ENCODE measurements at regions not wholly inside any gene's neighbourhood (a gene's known extent, or its start where the extent isn't known, plus 50 kb on each side); places are given as distances from the start of the nearest gene placed in this dataset.
"Not testable (repeated sequence)": the region's sequence is repeated elsewhere in the genome, so short reads cannot be mapped to it uniquely, and the experiment has no call there.

- not testable (repeated sequence) for H3K4me1 ChIP-seq (ENCODE audit: control insufficient read depth, insufficient read depth, low read length); H3K27ac ChIP-seq (ENCODE audit: low read depth, low read length); H3K27me3 ChIP-seq (ENCODE audit: control insufficient read depth, insufficient read depth, low read length); H3K4me3 ChIP-seq (ENCODE audit: low read depth, low read length); H3K9ac ChIP-seq (ENCODE audit: low read length); H3K36me3 ChIP-seq (ENCODE audit: control insufficient read depth, insufficient read depth, low read length)
- peaks cover 17% of the 10 kb centered on the region for H3K9me3 ChIP-seq (ENCODE audit: control insufficient read depth, insufficient read depth, low read depth, low read length)
Observed at GRCh38 chr12:74281401-74282180, 256.0 kb upstream of the ATXN7L3B start.

GRCh38 chr12:74283646-74284045, 254.0 kb upstream of the ATXN7L3B start:
- Histone ChIP-seq H3K4me3 (ENCODE audit: low read depth, low read length) (no peak overlapping the region), H3K27ac (ENCODE audit: low read depth, low read length) (no peak overlapping the region), H3K27me3 (ENCODE audit: control insufficient read depth, insufficient read depth, low read length) (no peaks in the 10 kb centered on the region), H3K36me3 (ENCODE audit: control insufficient read depth, insufficient read depth, low read length) (no peaks in the 10 kb centered on the region), H3K4me1 (ENCODE audit: control insufficient read depth, insufficient read depth, low read length) (peaks cover 10% of the 10 kb centered on the region; the same call in 1 of the 2 replicates), H3K9me3 (ENCODE audit: control insufficient read depth, insufficient read depth, low read depth, low read length) (no peaks in the 10 kb centered on the region), H3K9ac (ENCODE audit: low read length) (no peak overlapping the region)

GRCh38 chr12:74285773-74286172, 251.9 kb upstream of the ATXN7L3B start:
- H3K9ac ChIP-seq (ENCODE audit: low read length): no peak overlapping the region
- H3K36me3 ChIP-seq (ENCODE audit: control insufficient read depth, insufficient read depth, low read length): no peaks in the 10 kb centered on the region
- no peaks in the 10 kb centered on the region for H3K9me3 ChIP-seq (ENCODE audit: control insufficient read depth, insufficient read depth, low read depth, low read length)
- H3K4me1 ChIP-seq (ENCODE audit: control insufficient read depth, insufficient read depth, low read length): peaks cover 10% of the 10 kb centered on the region; the same call in 1 of the 2 replicates
- H3K4me3 ChIP-seq (ENCODE audit: low read depth, low read length): no peak overlapping the region
- H3K27me3 ChIP-seq (ENCODE audit: control insufficient read depth, insufficient read depth, low read length): no peaks in the 10 kb centered on the region
- H3K27ac ChIP-seq (ENCODE audit: low read depth, low read length): no peak overlapping the region

GRCh38 chr12:74286254-74286653, 251.4 kb upstream of the ATXN7L3B start:
- Histone ChIP-seq H3K27me3 (ENCODE audit: control insufficient read depth, insufficient read depth, low read length) (no peaks in the 10 kb centered on the region), H3K36me3 (ENCODE audit: control insufficient read depth, insufficient read depth, low read length) (no peaks in the 10 kb centered on the region), H3K9ac (ENCODE audit: low read length) (no peak overlapping the region), H3K27ac (ENCODE audit: low read depth, low read length) (no peak overlapping the region), H3K4me3 (ENCODE audit: low read depth, low read length) (no peak overlapping the region), H3K9me3 (ENCODE audit: control insufficient read depth, insufficient read depth, low read depth, low read length) (no peaks in the 10 kb centered on the region), H3K4me1 (ENCODE audit: control insufficient read depth, insufficient read depth, low read length) (peaks cover 10% of the 10 kb centered on the region; the same call in 1 of the 2 replicates)

GRCh38 chr12:74292351-74293194, 245.1 kb upstream of the ATXN7L3B start:
- Histone ChIP-seq H3K27me3 (ENCODE audit: control insufficient read depth, insufficient read depth, low read length) (no peaks in the 10 kb centered on the region), H3K4me1 (ENCODE audit: control insufficient read depth, insufficient read depth, low read length) (peaks cover 5% of the 10 kb centered on the region), H3K27ac (ENCODE audit: low read depth, low read length) (no peak overlapping the region), H3K9me3 (ENCODE audit: control insufficient read depth, insufficient read depth, low read depth, low read length) (no peaks in the 10 kb centered on the region), H3K4me3 (ENCODE audit: low read depth, low read length) (no peak overlapping the region), H3K9ac (ENCODE audit: low read length) (no peak overlapping the region), H3K36me3 (ENCODE audit: control insufficient read depth, insufficient read depth, low read length) (no peaks in the 10 kb centered on the region)

GRCh38 chr12:74293689-74294131, 243.9 kb upstream of the ATXN7L3B start:
- Histone ChIP-seq H3K4me1 (ENCODE audit: control insufficient read depth, insufficient read depth, low read length) (no peaks in the 10 kb centered on the region; the same call in 1 of the 2 replicates), H3K36me3 (ENCODE audit: control insufficient read depth, insufficient read depth, low read length) (no peaks in the 10 kb centered on the region), H3K4me3 (ENCODE audit: low read depth, low read length) (no peak overlapping the region), H3K27me3 (ENCODE audit: control insufficient read depth, insufficient read depth, low read length) (no peaks in the 10 kb centered on the region), H3K9me3 (ENCODE audit: control insufficient read depth, insufficient read depth, low read depth, low read length) (no peaks in the 10 kb centered on the region), H3K9ac (ENCODE audit: low read length) (no peak overlapping the region), H3K27ac (ENCODE audit: low read depth, low read length) (no peak overlapping the region)

- Histone ChIP-seq H3K4me1 (ENCODE audit: control insufficient read depth, insufficient read depth, low read length) (no peaks in the 10 kb centered on the region), H3K36me3 (ENCODE audit: control insufficient read depth, insufficient read depth, low read length) (no peaks in the 10 kb centered on the region), H3K27me3 (ENCODE audit: control insufficient read depth, insufficient read depth, low read length) (no peaks in the 10 kb centered on the region), H3K4me3 (ENCODE audit: low read depth, low read length) (no peak overlapping the region), H3K9me3 (ENCODE audit: control insufficient read depth, insufficient read depth, low read depth, low read length) (no peaks in the 10 kb centered on the region), H3K9ac (ENCODE audit: low read length) (no peak overlapping the region), H3K27ac (ENCODE audit: low read depth, low read length) (no peak overlapping the region)
Observed at GRCh38 chr12:74317078-74317601, 220.5 kb upstream of the ATXN7L3B start.

- no peaks in the 10 kb centered on the region for H3K4me1 ChIP-seq (ENCODE audit: control insufficient read depth, insufficient read depth, low read length)
- no peaks in the 10 kb centered on the region for H3K36me3 ChIP-seq (ENCODE audit: control insufficient read depth, insufficient read depth, low read length)
- no peak overlapping the region for H3K4me3 ChIP-seq (ENCODE audit: low read depth, low read length)
- no peaks in the 10 kb centered on the region for H3K27me3 ChIP-seq (ENCODE audit: control insufficient read depth, insufficient read depth, low read length)
- no peaks in the 10 kb centered on the region for H3K9me3 ChIP-seq (ENCODE audit: control insufficient read depth, insufficient read depth, low read depth, low read length)
- no peak overlapping the region for H3K9ac ChIP-seq (ENCODE audit: low read length)
- no peak overlapping the region for H3K27ac ChIP-seq (ENCODE audit: low read depth, low read length)
Observed at GRCh38 chr12:74317741-74318140, 219.9 kb upstream of the ATXN7L3B start.

- H3K27ac ChIP-seq (ENCODE audit: low read depth, low read length): no peak overlapping the region
- no peaks in the 10 kb centered on the region for H3K36me3 ChIP-seq (ENCODE audit: control insufficient read depth, insufficient read depth, low read length)
- no peaks in the 10 kb centered on the region for H3K4me1 ChIP-seq (ENCODE audit: control insufficient read depth, insufficient read depth, low read length)
- H3K9me3 ChIP-seq (ENCODE audit: control insufficient read depth, insufficient read depth, low read depth, low read length): no peaks in the 10 kb centered on the region
- H3K9ac ChIP-seq (ENCODE audit: low read length): no peak overlapping the region
- H3K27me3 ChIP-seq (ENCODE audit: control insufficient read depth, insufficient read depth, low read length): no peaks in the 10 kb centered on the region
- H3K4me3 ChIP-seq (ENCODE audit: low read depth, low read length): no peak overlapping the region
Observed at GRCh38 chr12:74319886-74320285, 217.7 kb upstream of the ATXN7L3B start.

- H3K27me3 ChIP-seq (ENCODE audit: control insufficient read depth, insufficient read depth, low read length): no peaks in the 10 kb centered on the region
- H3K4me3 ChIP-seq (ENCODE audit: low read depth, low read length): no peak overlapping the region
- H3K9me3 ChIP-seq (ENCODE audit: control insufficient read depth, insufficient read depth, low read depth, low read length): no peaks in the 10 kb centered on the region
- H3K4me1 ChIP-seq (ENCODE audit: control insufficient read depth, insufficient read depth, low read length): no peaks in the 10 kb centered on the region
- H3K36me3 ChIP-seq (ENCODE audit: control insufficient read depth, insufficient read depth, low read length): no peaks in the 10 kb centered on the region
- no peak overlapping the region for H3K27ac ChIP-seq (ENCODE audit: low read depth, low read length)
- H3K9ac ChIP-seq (ENCODE audit: low read length): no peak overlapping the region
Observed at GRCh38 chr12:74321381-74321780, 216.3 kb upstream of the ATXN7L3B start.

GRCh38 chr12:74322792-74323191, 214.8 kb upstream of the ATXN7L3B start:
- H3K4me1 ChIP-seq (ENCODE audit: control insufficient read depth, insufficient read depth, low read length): no peaks in the 10 kb centered on the region
- H3K9me3 ChIP-seq (ENCODE audit: control insufficient read depth, insufficient read depth, low read depth, low read length): no peaks in the 10 kb centered on the region
- no peaks in the 10 kb centered on the region for H3K27me3 ChIP-seq (ENCODE audit: control insufficient read depth, insufficient read depth, low read length)
- H3K36me3 ChIP-seq (ENCODE audit: control insufficient read depth, insufficient read depth, low read length): no peaks in the 10 kb centered on the region
- no peak overlapping the region for H3K27ac ChIP-seq (ENCODE audit: low read depth, low read length)
- H3K9ac ChIP-seq (ENCODE audit: low read length): no peak overlapping the region
- H3K4me3 ChIP-seq (ENCODE audit: low read depth, low read length): no peak overlapping the region

All from HUES6 (cell line).